ENCODE measurements at regions not wholly inside any gene's neighbourhood (a gene's known extent, or its start where the extent isn't known, plus 50 kb on each side); places are given as distances from the start of the nearest gene placed in this dataset.

DNA sequence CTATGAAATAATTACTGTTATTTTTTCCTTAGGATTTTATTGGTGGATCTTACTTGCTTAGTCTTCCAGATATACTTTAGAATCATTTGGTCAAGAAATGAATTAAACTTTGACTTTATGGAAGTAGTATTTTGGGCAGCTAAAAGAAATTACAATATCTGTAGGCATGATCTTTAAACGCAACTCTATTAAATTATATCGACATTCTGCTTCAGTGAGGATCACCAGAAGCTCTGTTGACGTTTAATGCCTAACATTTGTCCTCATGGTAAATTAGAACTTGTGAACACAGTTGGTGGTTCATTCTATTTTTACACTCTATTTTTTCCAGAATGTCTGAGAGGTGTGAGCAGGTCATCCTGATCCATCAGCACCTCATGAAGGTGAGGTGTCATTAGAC lies 211.6 kb downstream of the TMEM167A start:
- Histone ChIP-seq H3K27me3 (ENCODE audit: low read depth, low read length) (no peaks in the 10 kb centered on the region), H3K36me3 (replicated peaks; ENCODE audit: low read depth, low read length) (no peaks in the 10 kb centered on the region), H3K4me2 (ENCODE audit: low read length) (no peak overlapping the region), H3K27ac (ENCODE audit: low read length) (no peak overlapping the region), H3K4me3 (ENCODE audit: low read length) (no peak overlapping the region), H3K4me1 (ENCODE audit: low read length) (no peaks in the 10 kb centered on the region), H3K79me2 (ENCODE audit: low read length) (no peaks in the 10 kb centered on the region), H4K20me1 (ENCODE audit: insufficient read depth, low read length) (no peaks in the 10 kb centered on the region), H2AFZ (ENCODE audit: low read depth, low read length) (no peak overlapping the region), H3K9ac (ENCODE audit: low read length) (no peak overlapping the region), H3K9me3 (ENCODE audit: insufficient read depth, low read length) (no peaks in the 10 kb centered on the region)
- TF ChIP-seq, protein P1, sequence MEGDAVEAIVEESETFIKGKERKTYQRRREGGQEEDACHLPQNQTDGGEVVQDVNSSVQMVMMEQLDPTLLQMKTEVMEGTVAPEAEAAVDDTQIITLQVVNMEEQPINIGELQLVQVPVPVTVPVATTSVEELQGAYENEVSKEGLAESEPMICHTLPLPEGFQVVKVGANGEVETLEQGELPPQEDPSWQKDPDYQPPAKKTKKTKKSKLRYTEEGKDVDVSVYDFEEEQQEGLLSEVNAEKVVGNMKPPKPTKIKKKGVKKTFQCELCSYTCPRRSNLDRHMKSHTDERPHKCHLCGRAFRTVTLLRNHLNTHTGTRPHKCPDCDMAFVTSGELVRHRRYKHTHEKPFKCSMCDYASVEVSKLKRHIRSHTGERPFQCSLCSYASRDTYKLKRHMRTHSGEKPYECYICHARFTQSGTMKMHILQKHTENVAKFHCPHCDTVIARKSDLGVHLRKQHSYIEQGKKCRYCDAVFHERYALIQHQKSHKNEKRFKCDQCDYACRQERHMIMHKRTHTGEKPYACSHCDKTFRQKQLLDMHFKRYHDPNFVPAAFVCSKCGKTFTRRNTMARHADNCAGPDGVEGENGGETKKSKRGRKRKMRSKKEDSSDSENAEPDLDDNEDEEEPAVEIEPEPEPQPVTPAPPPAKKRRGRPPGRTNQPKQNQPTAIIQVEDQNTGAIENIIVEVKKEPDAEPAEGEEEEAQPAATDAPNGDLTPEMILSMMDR (IDR thresholded peaks at IDR 0.05; ENCODE audit: low read depth, low read length) = no peak
- TF ChIP-seq EZH2phosphoT487 (IDR thresholded peaks at IDR 0.05; ENCODE audit: low read depth) = no peak

DNA sequence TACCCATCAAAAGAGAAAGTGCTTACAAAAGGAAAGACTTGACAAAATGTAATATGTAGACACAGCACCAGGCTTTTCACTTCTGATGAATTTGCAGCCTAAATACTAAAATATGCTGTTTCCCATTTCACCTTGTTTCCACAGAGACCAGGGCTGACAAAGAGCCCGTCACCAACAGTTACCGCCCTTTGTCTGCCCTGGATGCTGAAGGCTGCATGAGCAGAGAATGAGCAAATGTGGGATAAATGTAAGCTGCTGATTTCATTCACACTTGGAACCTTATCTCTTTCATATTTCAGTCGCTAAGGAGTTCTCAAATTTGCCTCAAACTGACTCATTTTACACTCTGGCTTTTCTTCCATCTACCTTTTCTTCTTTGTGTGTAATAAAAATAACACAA lies 213.9 kb downstream of the TMEM167A start:
- Histone ChIP-seq H4K20me1 (ENCODE audit: insufficient read depth, low read length) (no peaks in the 10 kb centered on the region), H3K27me3 (ENCODE audit: low read depth, low read length) (no peaks in the 10 kb centered on the region), H2AFZ (ENCODE audit: low read depth, low read length) (no peak overlapping the region), H3K4me1 (ENCODE audit: low read length) (no peaks in the 10 kb centered on the region), H3K9me3 (ENCODE audit: insufficient read depth, low read length) (no peaks in the 10 kb centered on the region), H3K4me3 (ENCODE audit: low read length) (no peak overlapping the region), H3K79me2 (ENCODE audit: low read length) (no peaks in the 10 kb centered on the region), H3K4me2 (ENCODE audit: low read length) (no peak overlapping the region), H3K27ac (ENCODE audit: low read length) (no peak overlapping the region), H3K9ac (ENCODE audit: low read length) (no peak overlapping the region), H3K36me3 (replicated peaks; ENCODE audit: low read depth, low read length) (no peaks in the 10 kb centered on the region)
- TF ChIP-seq, protein P1 (IDR thresholded peaks at IDR 0.05; ENCODE audit: low read depth, low read length) = no peak
- TF ChIP-seq EZH2phosphoT487 (IDR thresholded peaks at IDR 0.05; ENCODE audit: low read depth) = no peak

DNA sequence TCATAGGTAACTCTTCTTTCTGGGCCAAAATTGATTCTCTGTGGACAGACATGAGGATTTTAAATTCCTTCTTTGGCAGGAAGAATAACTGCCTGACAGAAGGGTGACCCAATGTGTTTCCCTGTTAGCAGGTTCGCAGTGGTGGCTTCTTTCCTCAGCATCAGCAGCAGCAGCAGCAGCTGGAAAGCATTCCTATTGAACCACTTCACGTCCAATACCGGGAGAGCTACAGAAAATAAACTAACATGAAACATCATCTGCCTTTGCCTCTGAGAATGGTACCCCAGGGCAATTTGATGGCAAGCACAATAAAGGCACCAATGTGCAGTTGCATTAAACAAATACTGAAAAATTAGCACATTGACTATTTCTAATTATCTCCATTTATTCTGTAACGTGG lies 214.5 kb downstream of the TMEM167A start:
- no peak for TF ChIP-seq EZH2phosphoT487 (IDR thresholded peaks at IDR 0.05; ENCODE audit: low read depth)
- TF ChIP-seq, protein P1 (IDR thresholded peaks at IDR 0.05; ENCODE audit: low read depth, low read length) = no peak
- H3K4me2 ChIP-seq (ENCODE audit: low read length) = no peak overlapping the region
- H4K20me1 ChIP-seq (ENCODE audit: insufficient read depth, low read length) = no peaks in the 10 kb centered on the region
- H3K4me3 ChIP-seq (ENCODE audit: low read length) = no peak overlapping the region
- H3K9ac ChIP-seq (ENCODE audit: low read length) = no peak overlapping the region
- H3K4me1 ChIP-seq (ENCODE audit: low read length) = no peaks in the 10 kb centered on the region
- H3K79me2 ChIP-seq (ENCODE audit: low read length) = no peaks in the 10 kb centered on the region
- H3K9me3 ChIP-seq (ENCODE audit: insufficient read depth, low read length) = no peaks in the 10 kb centered on the region
- no peak overlapping the region for H2AFZ ChIP-seq (ENCODE audit: low read depth, low read length)
- no peak overlapping the region for H3K27ac ChIP-seq (ENCODE audit: low read length)
- no peaks in the 10 kb centered on the region for H3K36me3 ChIP-seq (replicated peaks; ENCODE audit: low read depth, low read length)
- no peaks in the 10 kb centered on the region for H3K27me3 ChIP-seq (ENCODE audit: low read depth, low read length)

DNA sequence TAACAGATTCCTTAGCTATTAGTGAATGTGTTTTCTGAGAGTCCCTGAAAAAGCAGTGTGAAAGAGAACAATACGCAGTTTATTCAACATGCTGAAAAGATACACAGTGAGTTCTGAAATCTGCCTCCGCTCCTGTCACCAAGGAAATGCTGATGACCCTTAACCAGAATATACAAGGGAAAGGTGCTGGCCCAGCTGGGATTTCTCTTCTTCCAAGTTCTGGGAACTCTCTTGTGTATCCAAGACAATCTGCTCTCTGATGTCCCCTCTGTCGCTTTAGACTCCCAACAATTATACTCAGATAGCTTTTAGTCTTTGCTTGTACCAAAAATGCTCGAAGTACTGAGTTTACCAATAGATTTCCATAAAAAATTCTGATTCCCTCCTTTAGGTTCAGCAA lies 214.9 kb downstream of the TMEM167A start:
- H3K4me1 ChIP-seq (ENCODE audit: low read length) = no peaks in the 10 kb centered on the region
- H3K4me2 ChIP-seq (ENCODE audit: low read length) = no peak overlapping the region
- no peaks in the 10 kb centered on the region for H3K79me2 ChIP-seq (ENCODE audit: low read length)
- TF ChIP-seq, protein P1 (IDR thresholded peaks at IDR 0.05; ENCODE audit: low read depth, low read length) = no peak
- no peak for TF ChIP-seq EZH2phosphoT487 (IDR thresholded peaks at IDR 0.05; ENCODE audit: low read depth)
- H3K27ac ChIP-seq (ENCODE audit: low read length) = no peak overlapping the region
- H3K36me3 ChIP-seq (replicated peaks; ENCODE audit: low read depth, low read length) = no peaks in the 10 kb centered on the region
- no peak overlapping the region for H3K9ac ChIP-seq (ENCODE audit: low read length)
- no peaks in the 10 kb centered on the region for H3K27me3 ChIP-seq (ENCODE audit: low read depth, low read length)
- no peak overlapping the region for H3K4me3 ChIP-seq (ENCODE audit: low read length)
- H2AFZ ChIP-seq (ENCODE audit: low read depth, low read length) = no peak overlapping the region
- H3K9me3 ChIP-seq (ENCODE audit: insufficient read depth, low read length) = no peaks in the 10 kb centered on the region
- no peaks in the 10 kb centered on the region for H4K20me1 ChIP-seq (ENCODE audit: insufficient read depth, low read length)
